Activated CD4-positive, alpha-beta T cell treated with anti-CD3 and anti-CD28 coated beads for 4 hours (primary cell): ENCODE measurements at regions not wholly inside any gene's neighbourhood (a gene's known extent, or its start where the extent isn't known, plus 50 kb on each side); places are given as distances from the start of the nearest gene placed in this dataset.
"Not testable (repeated sequence)": the region's sequence is repeated elsewhere in the genome, so short reads cannot be mapped to it uniquely, and the experiment has no call there.

Source experiments
- DNase-seq, 2 donors: peaks; one replicate each; pipeline ENCODE4 v3.0.0-alpha.2; 2020

- no peak for DNase-seq
Observed at GRCh38 chr3:27779176-27779575, 57.1 kb upstream of the EOMES start.

- DNase-seq = no peak
Observed at GRCh38 chr3:27789420-27789819, 67.3 kb upstream of the EOMES start.

GRCh38 chr3:27791956-27792355 is 69.8 kb upstream of the EOMES start:
- no peak for DNase-seq

- DNase-seq = no peak
Observed at GRCh38 chr3:27792869-27793268, 70.7 kb upstream of the EOMES start.

- no peak for DNase-seq
Observed at GRCh38 chr3:27794211-27794610, 72.1 kb upstream of the EOMES start.

GRCh38 chr3:27796365-27796875 is 74.3 kb upstream of the EOMES start:
- DNase-seq = no peak

- DNase-seq = no peak
Observed at GRCh38 chr3:27797773-27798172, 75.7 kb upstream of the EOMES start.

GRCh38 chr3:27800261-27800660 is 78.1 kb upstream of the EOMES start:
- no peak for DNase-seq

GRCh38 chr3:27802425-27802824 is 80.3 kb upstream of the EOMES start:
- no peak for DNase-seq

GRCh38 chr3:27802849-27803248 is 80.7 kb upstream of the EOMES start:
- no peak for DNase-seq

- no peak for DNase-seq
Observed at GRCh38 chr3:27805282-27805681, 83.2 kb upstream of the EOMES start.

- DNase-seq = no peak
Observed at GRCh38 chr3:27813255-27813654, 91.1 kb upstream of the EOMES start.

- DNase-seq = not testable (repeated sequence)
Observed at GRCh38 chr3:27821609-27822008, 99.5 kb upstream of the EOMES start.

GRCh38 chr3:27824312-27825200 is 102.4 kb upstream of the EOMES start:
- no peak for DNase-seq

GRCh38 chr3:27826448-27826847 is 104.3 kb upstream of the EOMES start:
- no peak for DNase-seq

- no peak for DNase-seq
Observed at GRCh38 chr3:27827041-27827440, 104.9 kb upstream of the EOMES start.

- DNase-seq = no peak
Observed at GRCh38 chr3:27840807-27841594, 118.9 kb upstream of the EOMES start.

GRCh38 chr3:27844052-27844675 is 122.0 kb upstream of the EOMES start:
- DNase-seq = no peak

- DNase-seq = no peak
Observed at GRCh38 chr3:27847697-27848096, 125.6 kb upstream of the EOMES start.

- no peak for DNase-seq
Observed at GRCh38 chr3:27848826-27849225, 126.7 kb upstream of the EOMES start.

GRCh38 chr3:27859821-27860220 is 137.7 kb upstream of the EOMES start:
- no peak for DNase-seq

GRCh38 chr3:27861046-27862036 is 139.2 kb upstream of the EOMES start:
- DNase-seq = no peak
